ENCODE measurements at regions not wholly inside any gene's neighbourhood (a gene's known extent, or its start where the extent isn't known, plus 50 kb on each side); places are given as distances from the start of the nearest gene placed in this dataset.

DNA sequence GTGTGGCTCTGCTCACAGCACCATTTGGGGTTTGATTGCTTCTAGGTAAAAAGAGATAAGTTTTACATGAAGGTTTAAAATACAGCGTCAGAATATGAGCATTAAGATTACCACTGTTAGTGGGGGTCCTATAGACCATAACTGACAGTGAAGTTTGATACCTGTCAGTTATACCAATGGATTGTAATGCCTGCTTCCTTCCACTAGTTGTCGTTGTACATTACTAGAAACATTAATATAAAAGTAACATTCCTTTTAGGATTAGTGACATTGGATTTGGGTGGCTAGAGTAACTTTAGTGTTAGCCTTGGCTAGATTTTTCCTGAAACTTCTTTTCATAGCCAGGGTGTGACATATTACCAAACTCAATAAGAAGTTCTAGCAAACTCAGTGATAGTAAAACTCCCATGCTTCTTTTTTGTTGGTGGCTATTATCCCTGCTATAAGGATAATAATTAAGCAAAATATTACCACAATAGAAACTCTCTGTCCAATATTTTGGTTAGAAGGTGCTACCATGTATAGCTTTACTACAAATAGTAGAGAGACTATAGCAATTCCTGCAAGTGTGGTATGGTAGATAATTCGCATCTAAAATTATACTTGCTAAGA is 57.1 kb downstream of the FAM181B start:
- DNase-seq: no peak

DNA sequence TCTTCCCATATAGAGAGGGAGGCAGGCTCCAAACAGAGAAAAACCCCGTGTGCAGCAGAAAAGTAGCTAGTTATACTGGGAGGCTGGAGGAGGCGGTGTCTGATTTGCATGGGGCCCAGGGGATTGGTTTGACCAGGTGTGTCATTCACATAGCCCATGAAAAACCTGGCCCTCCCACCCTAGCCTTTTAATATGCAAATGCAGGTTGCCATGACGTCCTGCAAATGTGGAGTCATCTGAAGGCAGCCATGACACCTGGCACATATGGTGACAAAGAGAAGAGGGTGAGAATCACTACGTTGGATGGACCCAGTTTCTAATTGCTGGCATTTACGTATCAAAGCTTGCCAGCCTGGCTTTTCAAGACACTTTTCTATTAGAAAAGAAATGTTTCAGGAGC is 57.8 kb downstream of the FAM181B start:
- no peak for DNase-seq

DNA sequence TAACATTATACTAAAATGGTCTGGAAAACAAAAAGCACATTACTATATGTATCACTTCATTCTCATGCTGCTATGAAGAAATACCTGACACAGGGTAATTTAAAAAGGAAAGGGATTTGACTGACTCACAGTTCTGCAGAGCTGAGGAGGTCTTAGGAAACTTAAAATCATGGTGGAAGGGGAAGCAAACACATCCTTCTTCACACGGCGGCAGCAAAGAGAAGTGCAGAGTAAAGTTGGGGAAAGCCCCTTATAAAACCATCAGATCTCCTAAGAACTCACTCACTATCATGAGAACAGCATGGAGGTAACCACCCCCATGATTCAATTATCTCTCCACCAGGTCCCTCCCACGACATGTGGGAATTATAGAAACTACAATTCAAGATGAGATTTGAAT is 60.0 kb downstream of the FAM181B start:
- DNase-seq: no peak

GRCh38 chr11:82671451-82671850 is 62.2 kb downstream of the FAM181B start:
- no peak for DNase-seq

GRCh38 chr11:82663535-82663934 is 70.1 kb downstream of the FAM181B start:
- DNase-seq: no peak

DNA sequence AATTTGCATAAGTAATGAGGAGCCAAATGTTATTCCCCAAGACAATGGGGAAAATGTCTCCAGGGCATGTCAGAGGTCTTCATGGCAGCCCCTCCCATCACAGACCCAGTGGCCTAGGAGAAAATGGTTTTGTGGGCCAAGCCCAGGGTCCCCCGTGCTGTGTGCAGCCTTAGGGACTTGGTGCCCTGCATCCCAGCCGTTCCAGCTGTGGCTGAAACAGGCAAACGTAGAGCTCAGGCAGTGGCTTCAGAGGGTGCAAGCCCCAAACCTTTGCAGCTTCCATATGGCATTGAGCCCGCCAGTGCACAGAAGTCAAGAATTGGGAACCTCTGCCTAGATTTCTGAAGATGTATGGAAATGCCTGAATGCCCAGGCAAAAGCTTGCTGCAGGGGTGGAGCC is 79.9 kb downstream of the FAM181B start:
- no peak for DNase-seq

DNA sequence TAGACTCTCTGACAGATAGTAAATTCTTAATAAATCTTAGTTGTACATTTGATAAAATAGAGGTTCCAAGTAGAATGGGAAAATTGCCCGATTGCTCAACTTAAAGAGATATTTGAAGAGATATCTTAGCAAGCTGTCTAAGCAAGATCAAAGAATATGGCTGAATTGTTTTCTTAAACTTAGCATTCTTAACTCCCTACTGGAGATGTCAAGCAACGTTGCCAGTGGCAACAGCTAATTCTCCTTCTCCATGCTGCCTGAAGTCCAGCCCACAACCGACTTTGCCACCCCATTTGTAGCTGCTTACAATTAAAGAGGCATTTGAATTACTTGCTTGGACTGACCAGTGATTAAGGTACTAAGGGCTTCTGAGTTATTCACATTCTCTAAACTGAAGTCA is 94.4 kb downstream of the FAM181B start:
- no peak for DNase-seq

- no peak for DNase-seq
Measured at GRCh38 chr11:82636615-82637014, 97.0 kb downstream of the FAM181B start.

GRCh38 chr11:82634091-82634490 is 99.6 kb downstream of the FAM181B start:
- no peak for DNase-seq

- no peak for DNase-seq
Measured at GRCh38 chr11:82631722-82632630, 101.7 kb downstream of the FAM181B start.

GRCh38 chr11:82610671-82611070 is 123.0 kb downstream of the FAM181B start:
- DNase-seq: no peak

DNA sequence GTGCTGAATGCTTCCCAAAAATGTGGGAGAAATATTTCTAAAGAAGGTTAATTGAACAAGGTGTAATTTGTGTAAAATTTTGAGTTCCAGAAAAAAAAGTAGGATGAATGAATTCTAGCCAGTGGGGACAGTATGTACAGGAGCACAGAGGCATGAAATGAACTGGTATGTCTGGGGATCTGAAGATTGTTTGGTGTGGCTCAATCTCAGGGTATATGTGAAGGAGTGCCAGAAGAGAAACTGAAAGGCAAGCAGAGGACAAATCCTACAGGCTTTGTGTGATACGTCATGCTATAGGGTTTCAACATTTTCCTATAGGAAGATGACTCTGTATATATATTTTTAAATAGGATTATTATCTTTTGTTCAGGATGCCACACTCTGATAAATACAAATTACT is 126.9 kb downstream of the FAM181B start:
- DNase-seq: no peak

DNA sequence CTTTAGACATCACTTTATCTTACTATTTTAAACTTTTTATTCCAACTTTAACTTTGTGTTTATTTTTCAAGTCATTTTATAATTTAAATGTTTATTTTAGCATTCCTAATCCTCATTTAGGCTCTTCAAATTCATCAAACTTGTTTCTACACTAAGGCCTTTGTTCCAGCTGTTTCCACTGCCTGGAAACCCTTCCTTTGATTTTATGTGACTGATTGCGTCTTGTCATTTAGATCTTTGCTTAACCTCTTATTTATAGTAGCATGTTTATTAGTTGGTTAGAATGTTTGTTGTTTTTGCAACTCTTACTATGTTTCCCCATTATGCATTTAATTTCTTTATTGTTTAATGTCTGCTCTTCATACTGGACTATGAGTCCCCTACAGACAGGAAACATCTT is 132.0 kb downstream of the FAM181B start:
- no peak for DNase-seq

GRCh38 chr11:82599836-82600235 is 133.8 kb downstream of the FAM181B start:
- DNase-seq: no peak

DNA sequence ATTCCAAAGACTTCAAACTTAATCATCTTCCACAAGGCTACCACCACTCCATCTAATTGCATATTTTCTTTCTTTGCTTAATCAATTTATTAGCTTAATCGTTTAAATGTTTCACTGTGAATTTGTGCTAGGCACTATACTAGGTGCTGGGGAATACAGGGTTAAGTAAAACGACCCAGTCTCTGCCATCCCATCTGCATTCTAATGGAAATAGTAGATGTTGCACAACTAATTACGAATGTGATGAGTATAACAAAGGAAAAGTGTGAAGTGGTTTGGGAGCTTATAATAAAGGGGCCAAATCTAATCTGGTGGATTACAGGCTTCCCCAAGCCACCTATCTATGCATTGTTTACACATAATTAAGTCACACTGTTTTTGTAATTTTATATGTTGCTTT is 147.1 kb downstream of the FAM181B start:
- no peak for DNase-seq

GRCh38 chr11:82577246-82577645 is 156.4 kb downstream of the FAM181B start:
- DNase-seq: peak; percentile 29

- no peak for DNase-seq
Measured at GRCh38 chr11:82560836-82561235, 172.8 kb downstream of the FAM181B start.

GRCh38 chr11:82559609-82560008 is 174.1 kb downstream of the FAM181B start:
- no peak for DNase-seq

DNA sequence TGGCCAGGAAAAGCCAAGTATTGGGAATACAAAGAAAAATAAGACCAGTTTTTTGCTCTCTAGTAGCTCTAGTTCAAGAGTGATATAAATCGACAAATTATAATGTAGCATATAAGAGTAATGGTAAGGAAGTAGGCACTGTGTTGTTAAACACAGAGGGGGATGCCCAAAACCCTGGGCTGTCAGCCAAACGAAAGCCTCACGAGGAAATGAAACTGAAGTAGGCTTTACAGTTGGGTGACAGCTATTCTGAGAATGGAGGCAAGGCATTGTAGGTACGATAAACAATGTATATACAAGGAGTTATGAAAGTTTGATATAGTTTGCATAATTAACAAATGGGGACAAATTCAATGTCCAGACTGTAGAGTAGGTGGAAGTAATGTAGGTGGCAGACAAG is 176.4 kb downstream of the FAM181B start:
- DNase-seq: peak; percentile 21

DNA sequence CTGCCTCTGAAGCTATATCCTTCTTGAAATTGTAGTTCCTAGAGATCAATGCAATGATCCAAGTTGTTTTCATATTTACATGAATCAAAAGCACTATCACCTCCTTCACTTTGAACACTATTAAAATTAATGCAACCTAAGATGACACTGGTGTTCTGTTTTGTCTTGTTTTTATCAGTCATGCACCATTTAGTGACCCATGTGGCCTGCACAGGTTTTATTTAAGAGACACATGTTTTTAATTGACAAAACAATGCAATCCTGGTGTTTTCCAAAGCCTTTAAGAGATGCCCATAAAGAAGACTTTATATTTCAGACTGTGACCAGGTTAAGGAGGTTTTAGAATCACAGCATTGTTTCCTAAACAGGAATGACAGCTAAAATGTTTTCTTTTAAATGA is 177.5 kb downstream of the FAM181B start:
- DNase-seq: no peak

- DNase-seq: peak; percentile 15
Measured at GRCh38 chr11:82546661-82547557, 186.8 kb downstream of the FAM181B start.

- DNase-seq: no peak
Measured at GRCh38 chr11:82539669-82540068, 194.0 kb downstream of the FAM181B start.

- DNase-seq: no peak
Measured at GRCh38 chr11:82536706-82537105, 197.0 kb downstream of the FAM181B start.
